COR-L47 (cell line): ENCODE measurements at regions not wholly inside any gene's neighbourhood (a gene's known extent, or its start where the extent isn't known, plus 50 kb on each side); places are given as distances from the start of the nearest gene placed in this dataset.
"Not testable (repeated sequence)": the region's sequence is repeated elsewhere in the genome, so short reads cannot be mapped to it uniquely, and the experiment has no call there.

Experiments used
- DNase-seq: peaks from one replicate; lab custom pipeline; 2025; lab: John Stamatoyannopoulos, UW

DNA sequence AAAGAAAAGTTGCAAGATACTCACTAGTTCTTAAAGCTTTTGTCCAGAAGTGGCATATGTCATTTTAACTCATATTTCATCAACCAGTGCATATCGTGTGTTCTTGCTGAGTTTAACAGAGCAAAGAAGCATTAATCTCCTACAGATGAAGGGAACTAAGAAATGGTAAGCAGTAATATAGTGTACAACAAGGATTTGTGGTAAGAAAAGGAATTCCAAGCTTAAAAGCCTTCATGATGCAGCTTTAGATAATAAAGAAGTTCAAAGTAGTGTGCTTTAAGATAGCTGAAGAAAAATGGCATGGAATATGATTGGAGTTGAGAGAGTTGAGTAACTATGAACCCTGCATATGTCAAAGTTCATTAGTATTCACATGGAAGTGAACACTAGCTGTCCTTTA, 649.8 kb upstream of the FSHR start:
- DNase-seq = no peak

- no peak for DNase-seq
Observed at GRCh38 chr2:49801898-49802450, 647.7 kb upstream of the FSHR start.

GRCh38 chr2:49798570-49798969, 644.3 kb upstream of the FSHR start:
- no peak for DNase-seq

DNA sequence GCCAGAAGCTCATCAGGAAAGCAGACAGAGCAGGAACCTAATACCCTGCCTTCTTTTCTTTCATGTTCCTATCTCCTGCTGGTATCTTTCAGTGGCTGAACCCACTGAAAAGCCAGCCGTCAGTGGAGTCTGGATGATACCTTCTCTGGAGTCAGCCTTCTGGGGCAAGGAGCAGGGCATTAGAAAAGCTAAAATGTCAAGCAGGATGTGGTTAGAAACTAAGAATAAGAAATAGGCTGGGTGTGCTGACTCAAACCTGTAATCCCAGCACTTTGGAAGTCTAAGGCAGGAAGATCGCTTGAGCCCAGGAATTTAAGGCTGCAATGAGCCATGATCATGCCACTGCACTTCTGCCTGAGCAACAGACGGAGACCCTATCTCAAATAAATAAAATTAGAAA, 642.0 kb upstream of the FSHR start:
- DNase-seq = no peak

- no peak for DNase-seq
Observed at GRCh38 chr2:49794396-49794795, 640.1 kb upstream of the FSHR start.

DNA sequence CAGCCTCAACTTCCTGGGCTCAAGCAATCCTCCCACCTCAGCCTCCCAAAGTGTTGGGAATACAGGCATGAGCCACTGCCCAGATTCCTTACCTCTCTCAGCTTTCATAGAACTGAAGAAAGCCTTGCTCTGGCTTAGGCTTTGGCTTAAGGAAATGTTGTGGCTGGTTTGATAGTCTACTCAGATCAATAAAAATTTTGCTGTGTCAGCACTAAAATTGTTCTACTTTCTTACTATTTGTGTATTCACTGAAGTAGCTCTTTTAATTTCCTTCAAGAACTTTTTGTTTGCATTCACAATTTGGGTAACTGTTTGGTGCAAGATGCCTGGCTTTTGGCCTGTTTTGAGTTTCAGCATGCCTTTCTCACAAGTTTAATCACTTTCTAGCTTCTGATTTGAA, 634.0 kb upstream of the FSHR start:
- DNase-seq = no peak

DNA sequence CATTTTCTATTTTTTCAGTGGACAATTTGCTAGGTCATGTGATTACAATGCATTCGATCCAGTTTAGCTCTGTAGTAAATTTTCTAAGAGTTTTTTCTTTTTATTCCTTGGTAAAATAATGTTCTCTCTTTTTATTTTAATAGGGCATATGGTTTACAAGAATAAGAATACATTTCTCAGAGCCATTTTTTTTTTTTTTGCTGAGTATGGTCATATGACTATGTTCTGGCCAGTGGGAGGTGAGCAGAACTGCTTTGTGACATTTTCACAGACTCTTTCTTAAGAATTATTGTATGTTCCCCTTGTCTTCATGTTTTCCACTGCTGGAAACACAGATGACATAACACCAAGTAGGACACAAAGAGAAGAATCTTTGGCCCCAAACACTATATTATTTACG, 626.6 kb upstream of the FSHR start:
- DNase-seq = no peak

- no peak for DNase-seq
Observed at GRCh38 chr2:49772299-49772970, 618.1 kb upstream of the FSHR start.

- DNase-seq = peak; percentile 47
Observed at GRCh38 chr2:49770919-49771318, 616.6 kb upstream of the FSHR start.

GRCh38 chr2:49767316-49767715, 613.0 kb upstream of the FSHR start:
- DNase-seq = no peak

DNA sequence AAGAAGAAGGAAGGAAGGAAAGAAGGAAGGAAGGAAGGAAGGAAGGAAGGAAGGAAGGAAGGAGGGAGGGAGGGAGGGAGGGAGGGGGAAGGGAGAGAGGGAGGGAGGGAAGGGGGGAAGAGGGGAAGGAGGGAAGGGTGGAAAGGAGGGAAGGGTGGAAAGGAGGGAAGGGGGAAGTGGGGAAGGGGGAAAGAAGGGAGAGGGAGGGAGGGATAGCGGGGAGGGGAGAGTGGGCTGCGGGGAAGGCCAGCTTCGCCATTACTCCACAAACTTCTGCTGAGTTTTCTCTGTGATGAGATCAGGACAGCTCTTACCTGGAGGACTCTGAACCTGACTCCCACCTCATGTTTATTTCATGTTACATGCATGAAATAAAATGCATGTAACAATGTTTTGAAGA, 601.5 kb upstream of the FSHR start:
- DNase-seq = no peak

- no peak for DNase-seq
Observed at GRCh38 chr2:49754381-49754780, 600.1 kb upstream of the FSHR start.

GRCh38 chr2:49753344-49753985, 599.1 kb upstream of the FSHR start:
- no peak for DNase-seq

DNA sequence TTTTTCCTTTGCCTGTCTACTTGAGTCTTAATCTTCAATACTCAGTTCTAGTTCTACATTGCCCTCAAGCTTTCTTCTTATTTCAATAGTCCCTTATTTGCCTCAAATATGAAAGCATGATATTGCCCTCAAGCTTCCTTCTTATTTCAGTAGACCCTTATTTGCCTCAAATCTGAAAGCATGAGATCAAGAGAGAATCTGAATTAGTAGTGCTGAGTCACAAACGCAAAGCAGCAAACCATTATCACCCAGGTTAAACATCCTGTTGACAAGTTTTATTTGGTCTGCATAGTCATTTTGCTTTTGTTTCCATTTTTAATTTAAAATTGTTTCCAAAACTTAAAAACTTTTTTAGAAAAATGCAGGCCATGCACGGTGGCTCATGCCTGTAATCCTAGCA, 583.3 kb upstream of the FSHR start:
- DNase-seq = no peak

DNA sequence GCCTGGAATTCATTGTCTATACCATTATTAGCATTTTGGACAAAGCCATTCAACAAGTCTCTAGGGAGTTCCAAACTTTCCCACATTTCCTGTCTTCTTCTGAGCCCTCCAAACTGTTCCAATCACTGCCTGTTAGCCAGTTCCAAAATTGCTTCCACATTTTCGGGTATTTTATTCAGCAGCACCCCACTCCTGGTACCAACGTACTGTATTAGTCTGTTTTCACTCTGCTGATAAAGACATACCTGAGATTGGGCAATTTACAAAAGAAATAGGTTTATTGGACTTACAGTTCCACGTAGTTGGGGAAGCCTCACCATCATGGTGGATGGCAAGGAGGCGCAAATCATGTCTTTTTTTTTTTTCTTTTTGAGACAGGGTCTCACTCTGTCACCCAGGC, 578.6 kb upstream of the FSHR start:
- not testable (repeated sequence) for DNase-seq

- DNase-seq = no peak
Observed at GRCh38 chr2:49719241-49719640, 564.9 kb upstream of the FSHR start.

DNA sequence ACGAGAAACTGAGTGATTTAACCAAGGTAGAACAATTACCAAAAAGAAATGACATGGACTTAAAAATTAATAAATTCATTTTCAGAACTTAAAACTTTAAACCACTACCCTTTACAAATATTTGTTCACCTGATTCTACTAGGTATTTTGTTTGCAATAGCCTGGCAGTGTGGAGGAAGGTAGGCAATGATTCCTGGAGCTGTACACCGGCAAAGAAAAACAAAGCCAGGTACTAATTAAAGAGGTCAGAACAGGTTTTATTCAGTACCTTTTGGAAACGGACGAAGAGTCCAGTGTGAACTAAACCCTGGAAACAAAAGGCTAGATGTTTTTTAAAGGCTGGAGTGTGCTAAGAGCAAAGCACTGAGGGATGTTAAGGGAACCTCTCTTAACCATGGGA, 561.3 kb upstream of the FSHR start:
- DNase-seq = no peak

- DNase-seq = no peak
Observed at GRCh38 chr2:49714454-49714853, 560.1 kb upstream of the FSHR start.

DNA sequence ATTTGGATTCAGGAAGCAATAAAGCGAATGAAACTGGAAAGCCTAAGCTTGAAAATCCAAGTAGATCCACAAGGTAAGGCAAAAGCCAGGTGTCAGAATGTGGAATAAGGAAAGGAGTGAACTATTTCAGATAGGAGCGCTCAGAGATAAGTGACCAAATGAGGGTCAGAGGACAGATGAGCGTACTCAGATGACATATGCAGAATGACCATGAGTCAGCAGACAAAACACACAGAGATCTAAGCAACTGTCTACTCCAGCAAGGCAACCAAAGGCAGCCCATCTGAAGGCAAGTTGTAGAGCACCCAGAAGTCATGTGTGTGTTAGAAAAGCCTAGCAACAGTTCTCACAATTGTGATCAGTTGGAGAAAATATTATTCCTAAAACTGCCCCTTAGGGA, 548.4 kb upstream of the FSHR start:
- no peak for DNase-seq

DNA sequence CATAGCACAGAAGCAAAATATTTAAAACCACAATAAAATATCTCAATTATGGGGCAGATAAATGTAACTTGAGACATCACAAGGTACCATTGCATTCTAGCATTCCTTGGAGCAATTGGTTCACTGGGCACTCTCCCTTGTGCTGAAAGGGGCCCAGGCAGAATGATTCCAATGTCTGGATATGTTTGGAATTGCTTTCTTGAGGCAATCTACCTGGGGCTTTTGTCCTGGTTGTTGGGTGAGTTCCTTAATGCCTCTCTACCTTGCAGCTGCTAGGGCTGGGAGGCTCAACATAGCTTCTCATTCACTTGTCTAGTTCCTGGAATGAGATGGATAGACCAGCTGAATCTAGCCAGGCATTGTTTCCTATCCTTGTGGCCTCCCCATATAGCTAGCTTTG, 539.6 kb upstream of the FSHR start:
- DNase-seq = no peak

- not testable (repeated sequence) for DNase-seq
Observed at GRCh38 chr2:49692022-49692421, 537.7 kb upstream of the FSHR start.

DNA sequence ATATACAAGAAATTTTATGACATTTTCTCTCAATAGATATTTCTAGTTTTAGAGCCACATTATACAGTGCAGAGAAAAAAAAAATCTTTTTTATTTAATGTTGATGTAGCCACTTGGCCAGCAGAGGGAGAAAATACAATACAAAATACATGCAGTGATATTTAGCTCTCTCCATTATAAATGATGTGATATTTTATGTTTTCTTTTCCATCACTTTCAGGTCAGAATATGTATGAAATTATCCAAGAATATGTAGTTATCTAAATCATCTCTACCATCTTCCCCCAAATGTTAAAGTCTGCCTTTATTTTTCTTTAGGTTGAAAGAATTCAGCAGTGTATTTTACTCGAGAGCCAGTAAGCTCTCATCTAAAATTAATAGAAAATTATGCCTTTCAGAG, 533.6 kb upstream of the FSHR start:
- DNase-seq = peak; percentile 15

DNA sequence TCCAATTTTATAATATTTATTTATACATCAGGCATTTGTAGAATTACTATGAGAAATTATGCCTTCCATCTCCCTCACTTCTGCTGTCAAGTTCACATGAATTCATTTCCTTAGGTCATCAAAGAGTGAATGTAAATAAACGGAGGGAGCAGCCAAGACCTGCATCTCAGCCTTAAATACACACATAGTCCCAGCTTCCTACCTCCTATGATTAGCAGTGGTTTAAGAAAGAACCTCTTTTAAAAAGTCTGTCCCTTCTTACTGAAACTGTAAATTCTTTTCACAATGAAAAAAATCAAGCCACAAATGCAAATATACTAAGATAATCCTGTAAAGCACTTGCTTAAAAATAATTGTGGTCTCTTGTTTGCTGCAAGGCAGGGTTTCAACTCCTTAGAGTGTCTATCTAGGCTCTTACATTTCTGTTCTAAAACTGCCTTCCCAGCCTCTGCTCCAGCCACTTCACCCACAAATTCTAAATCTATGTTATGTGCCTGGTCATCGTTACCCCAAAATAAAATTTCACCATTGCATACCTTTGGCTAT, 532.7 kb upstream of the FSHR start:
- DNase-seq = no peak

DNA sequence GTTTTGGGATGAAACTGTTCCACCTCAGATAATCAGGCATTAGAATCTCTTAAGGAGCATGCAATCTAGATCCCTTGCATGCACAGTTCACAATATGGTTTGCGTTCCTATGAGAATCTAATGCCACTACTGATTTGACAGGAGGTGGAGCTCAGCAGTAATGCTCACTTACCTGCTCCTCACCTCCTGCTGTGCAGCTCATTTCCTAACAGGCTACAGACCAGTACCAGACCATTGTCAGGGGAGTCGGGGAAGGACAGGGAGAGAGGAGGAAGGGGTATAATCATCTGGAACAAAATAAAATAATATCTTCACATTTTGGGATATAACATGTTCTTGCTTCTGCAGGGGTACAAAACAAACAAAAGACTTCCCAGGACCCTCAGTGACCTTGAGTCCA, 532.0 kb upstream of the FSHR start:
- no peak for DNase-seq
